ENCODE measurements at regions not wholly inside any gene's neighbourhood (a gene's known extent, or its start where the extent isn't known, plus 50 kb on each side); places are given as distances from the start of the nearest gene placed in this dataset.

GRCh38 chr18:76764291-76764901, 58.0 kb upstream of the ZNF236 start:
- TF ChIP-seq EZH2 (IDR thresholded peaks at IDR 0.05; ENCODE audit: borderline replicate concordance, low read depth, low read length, severe bottlenecking) (no peak), MAX (IDR thresholded peaks at IDR 0.05; ENCODE audit: insufficient read depth, insufficient read length) (no peak), GATA2 (IDR thresholded peaks at IDR 0.05; ENCODE audit: insufficient read depth, insufficient read length, low read depth, low read length) (no peak), POLR2A (IDR thresholded peaks at IDR 0.05; ENCODE audit: low read depth, low read length) (no peak), JUN (IDR thresholded peaks at IDR 0.05; ENCODE audit: borderline replicate concordance, insufficient read depth, insufficient read length, low read depth) (no peak), FOS (IDR thresholded peaks at IDR 0.05; ENCODE audit: borderline replicate concordance, insufficient read depth, low read length) (no peak), POLR2AphosphoS5 (IDR thresholded peaks at IDR 0.05; ENCODE audit: insufficient read depth, low read depth, low read length) (no peak), MYC (IDR thresholded peaks at IDR 0.05; ENCODE audit: low read depth, low read length) (no peak), CTCF (IDR thresholded peaks at IDR 0.05; ENCODE audit: extremely low read depth in 1 of 2, insufficient read depth in 1 of 2, low read depth in 1 of 2, low read length in 2 of 2) (no peak)
- no peak overlapping the region for H3K4me3 ChIP-seq (replicated peaks in 1 of 3; ENCODE audit: insufficient read depth in 1 of 3, low read depth in 1 of 3, low read length in 3 of 3)
- H3K36me3 ChIP-seq (ENCODE audit: control insufficient read depth in 2 of 2, extremely low read depth in 1 of 2, insufficient read depth in 2 of 2, low read length in 2 of 2) = no peaks in the 10 kb centered on the region
- DNase-seq (ENCODE audit: low read depth, low spot score) (no peak), FAIRE-seq (no peak)
- no peak overlapping the region for H3K9ac ChIP-seq (replicated peaks; ENCODE audit: extremely low read depth, insufficient read depth, low read length)
- H3K27ac ChIP-seq (ENCODE audit: insufficient read depth, low read depth, low read length) = no peak overlapping the region
- ChIA-PET CTCF (no interaction called here), POLR2A (no interaction called here)
- no peak overlapping the region for H2AFZ ChIP-seq (ENCODE audit: low read depth, low read length)
- intact Hi-C loops (cut with micrococcal nuclease) (no loop called here), dilution Hi-C loops (cut with MboI; ENCODE audit: extremely low pct_ligation_motif_present, low sequenced_read_pairs) (no loop called here)
- H3K27me3 ChIP-seq (ENCODE audit: control insufficient read depth in 2 of 2, insufficient read depth in 2 of 2, low read length in 2 of 2) = no peaks in the 10 kb centered on the region
- BruUV-seq (replicated peaks) = no TSS peak
- H3K4me2 ChIP-seq (ENCODE audit: insufficient read depth, low read length) = no peak overlapping the region
- H3K4me1 ChIP-seq (ENCODE audit: control insufficient read depth, extremely low read depth, insufficient read depth, low read length) = no peaks in the 10 kb centered on the region
- H4K20me1 ChIP-seq (replicated peaks; ENCODE audit: control insufficient read depth, extremely low read depth, insufficient read depth, low read length) = no peaks in the 10 kb centered on the region
- H3K79me2 ChIP-seq (ENCODE audit: control insufficient read depth, insufficient read depth, low read length) = no peaks in the 10 kb centered on the region
- H3K9me1 ChIP-seq (replicated peaks; ENCODE audit: control insufficient read depth, extremely low read depth, insufficient read depth, low read length) = no peaks in the 10 kb centered on the region
- no peaks in the 10 kb centered on the region for H3K9me3 ChIP-seq (replicated peaks; ENCODE audit: control insufficient read depth, insufficient read depth, low read length)
